Fibroblast of mammary gland (primary cell): ENCODE measurements at regions not wholly inside any gene's neighbourhood (a gene's known extent, or its start where the extent isn't known, plus 50 kb on each side); places are given as distances from the start of the nearest gene placed in this dataset.

Experiments used
- DNase-seq: peaks from one replicate; pipeline ENCODE4 v3.0.0-alpha.2; 2010; ENCODE audit warnings: low read depth
- H3K4me3 ChIP-seq: 2 replicates; pipeline ENCODE4 v1.5.1; 2011; ENCODE audit warnings: low read depth, mild to moderate bottlenecking, low read length, moderate library complexity; ENCODE audit not compliant: control insufficient read depth
- CTCF ChIP-seq: conservative IDR thresholded peaks from 2 replicates; pipeline ENCODE4 v1.5.1; 2011; ENCODE audit warnings: low read depth, low read length, inconsistent platforms; ENCODE audit not compliant: control insufficient read depth, insufficient read depth

- TF ChIP-seq CTCF: no peak
- no peak overlapping the region for H3K4me3 ChIP-seq
- DNase-seq: no peak
Measured at GRCh38 chr9:78879324-78880100, 582.6 kb downstream of the PSAT1 start.

DNA sequence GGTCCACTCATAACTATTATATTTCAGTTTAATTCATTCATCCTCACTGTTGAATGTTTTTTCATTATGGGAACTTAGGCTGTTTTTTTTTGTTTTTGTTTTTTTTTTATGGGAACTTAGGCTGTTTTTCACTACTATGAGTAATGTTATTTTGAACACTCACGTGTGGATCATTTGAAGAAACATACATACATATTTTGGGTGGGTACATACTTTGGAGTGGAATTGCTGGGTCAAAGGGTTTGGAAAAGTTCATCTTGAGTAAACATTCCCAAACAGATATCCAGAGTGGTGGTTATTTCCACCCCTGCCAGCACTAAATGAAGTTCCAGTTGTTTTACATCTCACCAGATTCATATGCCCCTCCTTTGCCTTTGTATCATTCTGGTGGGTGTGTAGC, 584.4 kb downstream of the PSAT1 start:
- no peak for DNase-seq
- no peak for TF ChIP-seq CTCF
- no peak overlapping the region for H3K4me3 ChIP-seq

GRCh38 chr9:78882481-78882880, 585.6 kb downstream of the PSAT1 start:
- no peak overlapping the region for H3K4me3 ChIP-seq
- TF ChIP-seq CTCF: no peak
- no peak for DNase-seq

DNA sequence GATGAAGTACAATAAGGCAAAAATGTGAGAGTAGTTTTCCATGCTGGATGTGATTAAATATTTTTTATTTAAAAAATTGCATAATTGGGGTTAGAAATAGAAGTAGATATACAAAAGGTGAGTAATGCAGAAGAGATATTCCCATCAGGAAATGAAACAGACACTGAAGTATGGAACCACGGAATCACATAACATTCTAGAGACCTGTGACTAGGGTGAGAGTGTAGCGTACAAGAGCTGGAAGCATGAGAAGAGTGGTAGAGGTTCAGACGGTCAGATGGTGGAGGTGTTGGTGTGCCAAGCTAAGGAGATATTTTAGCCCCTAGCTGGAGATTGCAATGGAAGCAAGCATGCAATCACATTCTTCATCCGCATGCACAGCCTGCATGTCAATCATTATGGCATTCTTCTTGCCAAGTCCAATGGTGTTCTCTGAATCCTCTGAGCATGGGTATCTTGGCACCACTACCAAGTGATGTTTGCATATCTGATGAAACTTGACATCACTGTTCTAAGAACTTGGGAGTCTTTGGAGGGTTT, 587.8 kb downstream of the PSAT1 start:
- no peak overlapping the region for H3K4me3 ChIP-seq
- TF ChIP-seq CTCF: no peak
- DNase-seq: no peak

DNA sequence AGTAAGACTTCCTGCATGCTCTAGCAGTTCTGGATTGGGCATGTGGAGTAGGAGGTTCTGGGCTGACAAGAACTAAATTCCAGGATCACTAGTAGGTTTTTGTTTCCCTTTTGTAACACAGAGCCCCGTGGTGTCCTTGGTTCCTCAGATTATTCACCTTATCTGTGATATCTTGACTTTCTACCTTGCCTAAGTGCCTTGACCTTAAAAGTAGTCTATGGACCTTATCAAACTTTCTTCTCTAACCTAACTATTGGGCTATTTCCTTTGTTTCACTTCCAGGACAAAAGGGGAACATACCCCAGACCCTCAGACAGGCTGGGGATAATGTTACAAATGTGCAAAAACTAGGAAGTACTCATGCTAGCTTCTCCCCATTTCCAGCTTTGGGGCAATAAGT, 595.3 kb downstream of the PSAT1 start:
- H3K4me3 ChIP-seq: no peak overlapping the region
- no peak for TF ChIP-seq CTCF
- no peak for DNase-seq

DNA sequence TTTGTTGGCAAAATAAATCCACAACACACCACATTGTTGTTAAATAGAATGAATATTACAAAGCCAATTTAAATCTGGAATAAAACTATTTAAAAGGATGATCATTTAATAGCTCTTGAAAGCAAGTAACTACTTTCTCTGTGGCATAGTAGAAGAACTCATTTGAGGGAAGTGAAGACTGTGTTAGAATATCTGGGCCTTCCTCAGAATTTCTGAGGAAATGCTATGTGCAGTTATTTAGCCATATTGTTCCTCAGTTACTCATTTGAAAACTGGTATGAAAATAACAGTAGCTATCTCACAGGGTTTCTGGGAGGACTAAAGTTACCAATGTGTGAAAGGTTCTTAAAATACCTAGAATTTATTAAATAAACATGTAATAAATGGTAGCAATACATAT, 595.8 kb downstream of the PSAT1 start:
- TF ChIP-seq CTCF: no peak
- H3K4me3 ChIP-seq: no peak overlapping the region
- DNase-seq: no peak

DNA sequence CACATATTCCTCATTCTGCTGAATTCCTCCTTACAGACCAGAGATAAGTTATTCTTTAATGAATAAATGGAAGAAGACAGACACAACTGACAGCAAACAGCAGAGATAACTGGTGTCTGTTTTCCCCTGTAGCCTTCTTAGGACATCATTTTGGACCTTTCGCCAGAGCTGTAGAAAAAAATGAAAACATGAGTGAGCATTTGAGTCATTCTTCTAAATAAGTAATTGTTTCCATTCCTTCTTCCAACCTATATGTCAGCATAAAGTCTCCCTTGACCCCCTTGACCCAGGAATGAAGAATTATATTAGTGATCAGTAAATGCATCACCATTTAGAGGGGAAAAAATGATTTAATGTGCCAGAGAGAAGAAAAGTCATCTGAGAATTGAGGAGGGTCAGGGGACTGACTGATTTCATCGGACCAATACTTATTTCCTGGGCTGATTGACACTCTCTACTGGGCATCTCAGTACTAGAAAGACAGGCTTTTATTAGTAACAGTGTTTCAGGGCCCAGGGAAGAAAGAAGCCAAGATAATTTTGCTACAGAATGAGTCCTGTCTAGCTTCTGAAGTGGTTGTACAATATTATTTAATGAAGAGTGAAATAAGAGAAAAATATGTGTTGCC, 597.0 kb downstream of the PSAT1 start:
- no peak for TF ChIP-seq CTCF
- DNase-seq: peak; percentile 22
- H3K4me3 ChIP-seq: no peak overlapping the region
